Hindlimb muscle (tissue), 1 donor: ENCODE measurements at regions not wholly inside any gene's neighbourhood (a gene's known extent, or its start where the extent isn't known, plus 50 kb on each side); places are given as distances from the start of the nearest gene placed in this dataset.
"Not testable (repeated sequence)": the region's sequence is repeated elsewhere in the genome, so short reads cannot be mapped to it uniquely, and the experiment has no call there.

Experiments used
- DNase-seq: peaks from one replicate; pipeline ENCODE4 v3.0.0-alpha.2; 2013

DNA sequence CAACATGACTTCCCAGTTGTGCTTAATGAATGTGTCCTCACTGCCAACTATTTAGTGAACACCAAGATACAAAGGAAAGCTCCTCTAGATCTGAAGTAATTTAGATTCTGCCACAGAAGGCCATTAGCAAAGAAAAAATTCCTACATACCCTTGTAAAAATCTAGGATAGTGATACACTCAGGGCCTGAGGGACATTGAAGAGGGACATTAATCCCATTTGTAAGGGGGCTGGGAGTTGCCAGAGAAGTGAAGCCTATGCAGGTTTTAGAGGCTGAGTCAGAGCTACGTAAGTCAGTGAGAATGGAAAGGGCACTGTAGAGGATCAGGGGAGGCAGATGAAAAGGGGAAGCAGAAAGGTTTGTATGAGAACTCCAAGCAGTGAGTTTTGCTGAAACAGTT, 286.9 kb upstream of the TARS1 start:
- no peak for DNase-seq

DNA sequence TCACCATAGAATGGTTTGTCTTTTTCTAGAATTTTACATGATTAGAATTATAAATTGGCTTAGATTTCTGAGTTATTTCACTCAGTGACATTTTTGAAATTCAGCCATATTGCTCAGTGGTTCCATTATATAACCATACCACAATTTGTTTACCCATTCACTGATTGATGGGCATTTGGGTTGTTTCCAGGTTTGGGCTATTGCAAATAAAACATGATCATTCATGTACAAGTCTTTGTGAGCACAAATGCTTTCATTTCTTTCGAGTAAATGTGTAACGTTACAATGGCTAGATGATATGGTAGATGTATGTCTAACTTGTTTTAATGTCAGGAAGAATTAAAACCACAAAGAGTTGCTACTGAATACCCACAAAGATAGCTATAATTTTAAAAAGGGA, 279.9 kb upstream of the TARS1 start:
- no peak for DNase-seq

DNA sequence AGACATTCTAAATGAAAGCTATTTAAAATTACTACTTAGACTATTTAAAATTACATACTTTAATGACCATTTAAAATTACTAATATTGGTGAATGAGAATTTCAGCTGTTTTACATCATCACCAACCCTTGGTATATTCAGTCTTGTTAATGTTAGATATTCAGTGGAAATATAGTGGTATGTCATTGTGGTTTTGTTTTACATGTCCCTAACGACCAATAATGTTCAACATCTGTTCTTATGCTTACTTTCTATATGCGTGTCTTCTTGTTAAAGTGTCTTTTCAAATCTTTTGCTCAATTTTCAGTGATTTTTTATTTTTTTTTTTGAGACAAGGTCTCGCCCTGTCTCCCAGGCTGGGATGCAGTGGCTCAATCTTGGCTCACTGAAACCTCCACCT, 279.3 kb upstream of the TARS1 start:
- peak; percentile 28 for DNase-seq

DNA sequence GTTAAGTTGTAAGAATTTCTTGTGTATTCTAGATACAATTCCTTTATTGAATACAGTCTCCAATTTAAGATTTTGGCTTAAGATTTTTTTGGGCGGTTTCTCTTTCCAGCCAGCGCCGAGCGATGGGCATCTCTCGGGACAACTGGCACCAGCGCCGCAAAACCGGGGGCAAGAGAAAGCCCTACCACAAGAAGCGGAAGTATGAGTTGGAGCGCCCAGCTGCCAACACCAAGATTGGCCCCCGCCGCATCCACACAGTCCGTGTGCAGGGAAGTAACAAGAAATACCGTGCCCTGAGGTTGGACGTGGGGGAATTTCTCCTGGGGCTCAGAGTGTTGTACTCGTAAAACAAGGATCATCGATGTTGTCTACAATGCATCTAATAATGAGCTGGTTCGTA, 278.7 kb upstream of the TARS1 start:
- DNase-seq = no peak

DNA sequence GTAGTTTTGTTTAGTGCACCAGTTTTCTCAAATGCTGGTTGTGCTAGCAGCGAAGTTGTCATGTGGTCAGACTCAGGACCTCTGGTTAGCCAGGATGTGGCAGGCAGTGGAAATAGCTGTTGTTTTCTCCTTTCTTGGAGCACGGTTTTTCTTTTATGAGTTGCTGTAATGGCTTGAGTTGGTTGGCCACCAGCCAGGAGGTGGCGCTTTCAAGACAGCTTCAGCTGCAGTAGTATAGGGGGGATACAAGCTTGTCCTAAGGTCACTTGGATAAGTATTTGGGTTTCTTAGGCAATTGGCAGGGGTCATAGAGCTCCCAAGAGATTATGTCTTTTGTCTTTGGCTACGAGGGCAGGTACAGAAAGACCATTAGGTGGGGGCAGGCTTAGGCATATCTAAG, 274.2 kb upstream of the TARS1 start:
- DNase-seq = no peak

DNA sequence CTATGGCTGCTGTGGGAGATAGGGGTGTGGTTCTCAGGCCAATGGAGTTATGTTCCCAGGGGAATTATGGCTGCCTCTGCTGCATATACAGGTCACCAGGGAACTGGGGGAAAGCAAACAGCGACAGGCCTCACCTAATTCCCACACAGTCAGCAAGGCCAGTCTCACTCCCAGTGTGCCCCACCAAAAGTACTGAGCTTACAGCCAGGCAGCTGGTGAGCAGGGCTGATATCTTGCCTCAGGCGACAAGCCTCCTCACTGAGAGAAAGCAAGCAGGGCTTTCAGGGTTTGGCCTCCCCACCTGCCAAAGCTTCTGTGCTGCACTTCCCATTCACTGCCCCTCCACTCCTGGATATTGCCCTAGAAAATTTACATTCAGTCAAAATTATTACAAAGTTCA, 273.8 kb upstream of the TARS1 start:
- no peak for DNase-seq

DNA sequence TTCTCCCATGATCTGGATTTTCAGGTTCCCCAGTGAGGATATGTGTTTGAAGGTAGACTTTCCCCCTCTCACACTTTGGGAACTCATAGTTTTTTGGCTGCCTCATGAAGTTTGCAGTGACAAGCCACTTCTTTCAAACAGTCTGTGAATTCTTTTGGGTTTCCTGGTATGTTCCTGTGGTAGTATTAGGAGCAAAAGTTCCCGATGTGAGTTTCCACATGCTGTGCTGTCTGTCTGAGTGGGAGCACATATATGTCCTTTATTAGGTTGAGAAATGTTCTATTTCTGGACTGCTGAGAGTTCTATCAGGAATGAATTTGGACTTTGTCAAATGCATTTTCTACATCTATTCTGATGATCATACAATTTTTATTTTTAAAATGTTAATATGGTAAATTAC, 273.2 kb upstream of the TARS1 start:
- DNase-seq = no peak

DNA sequence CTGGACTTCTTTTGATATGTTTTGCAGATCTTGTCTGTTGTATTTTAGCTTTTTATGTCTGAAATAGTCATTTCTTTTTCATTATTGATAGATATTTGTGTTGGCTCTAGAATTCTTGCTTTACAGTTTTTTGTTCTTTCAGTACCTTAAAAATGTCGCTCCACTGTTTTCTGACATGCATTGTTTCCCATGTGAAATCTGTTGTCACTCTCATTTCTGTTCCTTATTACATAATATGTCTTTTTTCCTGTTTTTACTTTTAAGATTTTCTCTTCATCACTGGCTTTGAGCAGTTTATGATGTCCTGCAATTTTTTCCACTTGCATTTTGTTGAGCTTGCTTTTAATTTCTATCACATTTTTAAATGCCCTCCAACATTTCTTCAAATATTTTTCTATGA, 270.4 kb upstream of the TARS1 start:
- no peak for DNase-seq

DNA sequence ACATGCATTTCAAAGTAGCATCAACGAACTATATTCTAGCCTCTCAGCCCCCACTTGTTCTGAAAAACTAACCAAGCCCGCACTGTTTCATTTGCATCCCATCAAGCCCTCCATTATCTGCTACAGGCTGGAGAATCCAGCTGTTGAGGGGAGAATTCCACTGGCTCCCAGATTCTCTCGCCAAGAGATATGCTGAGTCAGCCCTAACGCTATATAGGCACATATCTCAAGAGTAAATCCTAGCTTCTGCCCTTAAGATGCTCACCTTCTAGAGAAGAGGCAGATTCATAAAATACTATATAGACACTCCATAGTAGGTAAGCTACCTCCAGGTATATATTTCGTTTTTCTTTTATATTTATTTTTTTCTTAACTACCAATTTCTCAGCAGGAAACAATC, 266.4 kb upstream of the TARS1 start:
- no peak for DNase-seq

DNA sequence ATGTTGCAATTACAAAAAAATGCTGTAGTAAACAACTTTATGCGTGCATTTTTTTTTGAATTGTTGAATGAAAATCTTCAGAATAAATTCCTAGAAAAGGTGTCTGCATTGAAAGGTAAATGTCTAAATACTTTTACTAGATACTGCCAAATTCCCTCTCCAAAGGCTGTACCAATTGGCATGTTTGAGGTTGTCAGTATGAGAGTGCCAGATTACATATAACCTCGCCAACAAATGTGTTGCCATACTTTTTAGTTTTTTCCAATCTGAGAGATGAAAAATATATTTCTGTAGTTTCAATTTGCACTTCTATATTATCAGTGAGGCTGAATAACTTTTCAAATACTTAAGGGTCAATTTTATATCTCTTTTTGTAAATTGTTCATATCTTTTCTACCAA, 261.5 kb upstream of the TARS1 start:
- no peak for DNase-seq

DNA sequence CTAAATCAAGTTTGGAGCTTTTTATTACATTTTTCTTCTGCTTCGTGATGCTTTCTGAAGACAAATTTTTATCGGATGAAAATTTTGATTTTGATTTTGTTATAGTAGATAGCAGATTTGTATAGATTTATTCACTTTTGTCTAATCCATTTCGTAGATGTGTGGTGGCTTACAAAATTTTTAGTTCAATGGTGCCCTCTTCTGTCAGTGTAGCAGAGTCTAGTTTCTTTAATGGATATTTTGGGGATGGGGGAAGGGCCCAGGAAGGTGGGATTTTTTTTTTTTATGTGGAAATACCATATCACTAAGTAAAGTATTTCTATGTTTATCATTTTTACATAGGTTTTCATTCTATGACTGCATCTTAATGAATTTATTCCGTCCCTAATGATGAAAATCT, 259.9 kb upstream of the TARS1 start:
- DNase-seq = no peak

DNA sequence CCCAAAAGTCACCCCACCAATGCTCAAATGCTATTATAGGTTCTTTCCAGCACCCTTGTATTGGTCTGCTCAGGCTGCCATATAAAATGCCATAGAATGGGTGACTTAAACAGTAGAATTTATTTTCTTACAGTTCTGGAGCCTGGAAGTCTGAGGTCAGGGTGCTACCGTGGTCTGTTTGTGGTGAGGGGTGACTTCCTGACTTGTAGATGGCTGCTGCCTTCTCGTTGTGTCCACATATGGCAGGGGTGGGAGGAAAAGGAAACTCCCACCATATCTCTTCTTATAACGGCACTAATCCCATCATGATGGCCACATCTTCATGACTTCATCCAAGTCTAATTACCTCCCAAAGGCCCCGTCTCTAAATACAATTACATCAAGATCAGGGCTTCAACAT, 257.8 kb upstream of the TARS1 start:
- DNase-seq = no peak

DNA sequence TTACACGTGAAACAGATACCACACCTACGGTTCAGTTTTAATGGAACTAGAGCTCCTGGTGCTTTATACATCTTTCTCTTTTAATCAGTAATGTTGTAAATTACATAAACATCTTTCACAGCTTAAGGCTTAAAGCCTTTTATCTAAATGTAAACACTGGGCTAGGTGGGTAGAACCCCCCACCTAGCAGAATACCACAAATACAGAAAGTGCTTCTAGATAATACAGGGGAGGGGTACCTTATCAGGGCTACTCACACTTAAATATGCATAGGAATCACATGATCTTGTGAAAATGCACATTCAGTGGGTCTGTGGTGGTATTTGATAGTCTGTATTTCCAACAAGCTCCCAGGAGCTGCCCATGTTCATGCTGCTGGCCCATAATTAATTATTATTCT, 256.4 kb upstream of the TARS1 start:
- DNase-seq = no peak

DNA sequence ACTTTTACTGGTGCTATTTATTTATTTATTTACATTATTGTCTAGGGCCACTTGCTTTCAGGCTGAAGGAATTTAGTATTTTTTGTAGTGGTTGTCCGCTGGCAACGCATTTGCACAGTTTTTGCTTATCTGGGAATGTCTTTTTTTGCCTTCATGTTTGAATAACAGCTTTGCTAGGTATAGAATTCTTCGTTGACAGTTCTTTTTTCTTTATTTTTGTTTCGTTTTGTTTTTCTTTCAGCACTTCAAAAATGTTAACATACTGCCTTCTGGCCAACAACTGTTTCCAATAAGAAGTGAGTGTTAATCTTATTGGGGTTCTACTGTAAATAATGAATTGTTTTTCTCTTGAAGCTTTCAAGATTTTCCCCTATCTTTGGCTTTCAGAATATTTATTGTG, 252.7 kb upstream of the TARS1 start:
- no peak for DNase-seq

DNA sequence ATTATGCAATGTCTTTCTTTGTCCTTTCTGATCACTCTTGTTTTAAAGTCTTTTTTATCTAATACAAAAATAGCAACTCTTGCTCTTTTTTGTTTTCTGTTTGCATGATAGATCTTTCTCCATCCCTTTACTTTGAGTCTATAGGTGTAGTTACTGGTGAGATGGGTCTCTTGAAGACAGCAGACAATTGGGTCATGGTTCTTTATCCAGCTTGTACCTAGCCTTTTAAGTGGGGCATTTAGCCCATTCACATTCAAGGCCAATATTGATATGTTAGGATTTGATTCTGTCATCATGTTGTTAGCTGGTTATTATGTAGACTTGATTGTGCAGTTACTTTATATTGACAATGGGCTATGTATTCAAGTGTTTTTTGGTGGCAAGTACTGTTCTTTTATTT, 245.9 kb upstream of the TARS1 start:
- DNase-seq = no peak

DNA sequence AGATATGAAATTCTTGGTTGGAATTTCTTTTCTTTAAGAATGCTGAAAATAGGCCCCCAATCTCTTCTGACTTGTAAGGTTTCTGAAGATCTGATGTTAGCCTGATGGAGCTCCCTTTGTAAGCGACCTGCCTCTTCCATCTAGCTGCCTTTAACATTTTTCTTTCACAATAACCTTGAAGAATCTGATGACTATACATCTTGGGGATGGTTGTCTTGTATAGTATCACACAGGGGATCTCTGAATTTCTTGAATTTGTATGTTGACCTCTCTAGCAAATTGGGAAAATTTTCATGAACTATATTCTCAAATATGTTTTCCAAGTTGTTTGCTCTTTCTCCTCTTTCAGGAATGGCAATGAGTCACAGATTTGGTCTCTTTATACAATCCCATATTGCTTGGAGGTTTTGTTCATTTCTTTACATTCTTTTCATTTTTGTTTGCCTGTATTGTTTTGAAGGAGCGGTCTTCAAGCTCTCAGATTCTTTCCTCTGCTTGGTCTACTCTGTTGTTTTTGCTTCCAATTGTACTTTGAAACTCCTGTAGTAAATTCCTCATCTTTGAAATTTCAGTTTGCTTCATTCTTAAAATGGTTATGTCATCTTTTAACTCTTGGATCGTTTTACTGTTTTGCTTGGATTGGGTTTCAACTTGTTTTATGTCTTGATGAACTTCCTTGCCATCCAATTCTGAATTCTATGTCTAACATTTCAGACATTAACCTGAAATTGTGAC, 245.2 kb upstream of the TARS1 start:
- peak; percentile 17 for DNase-seq

DNA sequence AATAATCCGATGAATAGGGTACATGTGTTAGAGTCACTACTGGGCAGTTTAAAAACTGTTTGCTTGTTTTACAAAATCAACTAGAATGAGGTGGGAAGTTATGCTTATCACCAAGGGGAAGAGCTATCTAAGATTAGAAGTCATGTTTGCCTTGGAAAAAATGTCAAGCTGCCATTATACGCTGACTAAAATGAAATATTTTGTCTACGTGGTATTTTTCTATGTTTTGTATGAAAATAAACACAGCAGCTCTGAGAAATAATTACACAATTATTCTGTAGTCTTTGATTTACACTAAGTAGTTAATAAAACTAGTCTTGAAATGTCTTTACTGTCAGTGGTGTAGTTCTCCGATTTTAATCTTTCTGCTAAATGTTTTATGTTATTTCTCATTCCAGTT, 241.9 kb upstream of the TARS1 start:
- no peak for DNase-seq

DNA sequence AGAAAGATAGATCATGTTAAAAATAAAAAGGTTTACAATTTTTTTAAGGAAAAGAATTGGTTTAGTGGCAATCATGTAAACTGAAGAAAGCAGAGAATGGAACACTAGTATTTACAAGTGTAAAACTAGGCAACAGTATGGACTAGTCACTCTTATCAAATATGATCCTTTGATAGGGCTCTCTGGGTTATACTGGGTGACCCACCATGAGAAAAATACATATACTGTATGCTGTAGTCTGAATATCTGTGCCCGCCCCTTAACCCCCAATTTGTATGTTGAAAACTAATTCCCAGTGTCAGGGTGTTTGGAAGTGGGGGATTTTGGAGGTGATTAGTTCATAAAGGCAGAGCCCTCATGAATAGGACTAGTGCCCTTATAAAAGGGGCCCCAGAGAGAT, 236.8 kb upstream of the TARS1 start:
- no peak for DNase-seq

DNA sequence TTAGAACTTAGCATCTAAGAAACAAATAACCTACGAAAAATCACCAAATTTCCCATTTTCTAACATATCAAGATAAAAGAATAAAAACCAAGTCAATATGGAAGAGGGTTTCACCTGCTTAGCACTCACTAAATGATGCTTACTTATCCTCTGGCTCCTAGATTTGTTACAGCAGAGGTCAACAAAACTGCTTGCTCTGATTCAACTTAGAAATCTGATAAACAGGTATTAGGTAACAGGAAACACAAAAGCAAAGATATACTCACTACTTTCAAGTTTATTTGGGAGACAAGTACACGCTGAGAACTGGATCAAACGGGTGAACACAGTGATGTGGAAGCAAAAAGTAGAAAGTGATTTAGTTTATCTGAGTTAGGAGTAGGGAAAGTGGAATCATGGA, 235.7 kb upstream of the TARS1 start:
- DNase-seq = no peak

DNA sequence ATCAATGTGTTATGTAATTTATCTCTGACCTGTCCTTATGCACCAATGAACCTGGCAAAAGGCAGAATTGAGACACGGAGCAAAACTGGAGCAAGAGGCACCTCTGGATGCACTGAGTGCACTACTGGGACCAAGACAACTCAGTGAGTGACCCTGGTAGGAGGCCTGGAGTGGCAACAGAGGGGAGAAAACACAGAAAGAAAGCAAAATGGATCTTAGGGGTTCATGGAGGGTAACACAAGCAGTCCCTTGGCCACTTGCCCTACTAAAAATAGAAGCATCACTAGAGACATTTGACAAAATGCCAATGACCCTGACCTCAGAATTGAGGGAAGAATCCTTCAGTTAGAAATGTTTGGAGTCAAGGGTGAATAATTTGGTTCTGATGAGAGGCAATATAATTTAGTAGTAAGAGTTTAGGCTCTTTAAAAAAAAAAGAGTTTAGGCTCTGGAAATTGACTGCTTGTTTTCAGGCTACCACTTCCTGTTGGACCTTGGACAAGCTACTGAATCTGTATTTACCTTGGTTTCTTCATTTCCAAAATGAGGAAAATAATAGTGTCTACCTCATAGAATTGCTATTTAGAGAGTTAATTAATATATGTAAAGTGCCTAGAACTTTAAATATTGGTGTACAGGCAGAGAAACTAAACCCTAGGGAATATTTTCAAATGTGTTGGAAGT, 234.9 kb upstream of the TARS1 start:
- DNase-seq = no peak

DNA sequence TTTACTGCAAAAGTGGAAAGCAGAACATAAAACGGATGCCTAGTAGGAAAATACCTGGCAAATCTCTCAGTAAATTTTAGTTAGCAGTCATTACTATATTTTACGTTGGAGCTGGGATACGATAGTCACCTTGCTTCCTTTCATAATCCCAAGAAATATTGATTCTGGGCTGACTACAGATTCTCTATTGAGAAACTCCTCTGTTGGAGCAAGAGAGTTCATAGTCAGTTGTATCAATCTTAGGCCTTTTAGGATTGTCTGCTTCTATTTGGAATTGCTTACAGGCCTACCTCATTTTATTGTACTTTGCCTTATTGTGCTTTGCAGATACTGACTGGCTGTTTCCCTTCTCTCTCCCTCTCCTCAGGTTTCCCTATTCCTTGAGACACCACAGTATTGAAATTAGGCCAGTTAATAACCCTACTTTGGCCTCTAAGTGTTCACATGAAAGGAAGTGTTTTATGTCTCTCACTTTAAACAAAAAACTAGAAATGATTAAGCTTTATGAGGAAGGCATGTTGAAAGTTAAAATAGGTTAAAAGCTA, 233.7 kb upstream of the TARS1 start:
- no peak for DNase-seq

DNA sequence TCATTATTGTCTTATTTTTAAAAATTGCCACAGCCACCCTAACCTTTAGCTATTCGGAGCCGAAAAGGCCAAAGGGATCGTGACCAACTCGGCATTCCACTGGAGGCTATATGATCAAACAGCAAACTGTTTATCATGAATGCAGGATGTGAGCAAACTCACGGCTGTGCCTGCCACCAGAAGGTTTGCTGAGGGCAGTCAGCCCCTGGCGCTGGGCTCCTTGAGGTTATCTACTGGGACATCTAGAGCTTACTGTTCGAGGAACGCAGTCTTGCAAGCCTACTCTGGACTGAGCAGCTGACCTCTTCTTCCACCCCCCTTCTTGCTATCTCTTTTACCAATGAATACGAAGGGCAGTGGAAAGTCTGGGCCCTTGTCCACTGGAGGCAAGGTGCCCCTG, 231.5 kb upstream of the TARS1 start:
- DNase-seq = no peak

DNA sequence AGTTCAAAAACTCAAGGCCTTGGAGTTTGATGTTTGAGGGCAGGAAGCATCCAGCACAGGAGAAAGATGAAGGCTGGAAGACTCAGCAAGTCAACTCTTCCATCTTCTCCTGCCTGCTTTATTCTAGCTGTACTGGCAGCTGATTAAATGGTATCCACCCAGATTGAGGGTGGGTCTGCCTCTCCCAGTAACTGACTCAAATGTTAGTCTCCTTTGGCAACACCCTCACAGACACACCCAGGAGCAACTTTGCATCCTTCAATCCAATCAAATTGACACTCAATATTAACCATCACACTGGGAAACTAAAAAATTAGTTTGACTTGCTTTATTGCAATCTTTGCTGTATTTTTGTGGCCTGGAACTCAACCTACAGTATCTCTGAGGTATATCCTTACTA, 230.5 kb upstream of the TARS1 start:
- DNase-seq = not testable (repeated sequence)

DNA sequence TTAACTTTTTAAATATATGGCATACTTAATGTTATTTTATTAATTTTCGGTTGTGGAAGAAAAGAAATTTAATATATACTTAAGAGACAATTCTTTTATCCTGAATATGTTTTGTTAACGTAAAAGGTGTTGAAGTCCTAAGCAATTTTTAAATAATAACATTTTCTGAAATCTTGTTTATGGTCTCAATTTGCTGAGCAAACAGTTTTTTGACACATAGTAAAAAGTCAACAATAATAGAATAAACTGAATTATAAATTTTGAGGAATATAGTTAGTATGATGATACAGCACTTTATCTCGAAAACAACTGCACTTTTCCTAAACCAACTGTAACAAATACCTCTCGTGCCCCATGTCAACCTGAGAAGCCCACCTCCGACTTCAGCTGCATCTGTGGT, 229.8 kb upstream of the TARS1 start:
- DNase-seq = no peak

DNA sequence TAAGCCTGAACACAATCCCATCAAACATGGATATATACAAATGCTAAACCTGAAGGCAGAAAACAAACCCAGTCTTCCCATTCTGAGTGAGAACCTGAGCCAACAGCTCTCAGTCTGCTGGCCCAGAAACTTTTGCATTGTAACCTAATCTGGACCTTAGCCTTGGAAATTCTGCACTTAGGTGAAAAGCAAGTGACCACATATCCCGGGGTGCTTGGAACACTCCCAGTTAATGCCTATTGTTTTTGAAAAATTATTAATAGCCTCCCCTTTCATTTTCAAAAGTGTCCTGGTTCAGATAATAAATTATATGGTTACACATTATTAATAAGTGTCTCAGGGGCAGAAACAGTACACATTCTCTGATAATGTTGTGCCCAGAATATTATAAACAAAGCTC, 228.3 kb upstream of the TARS1 start:
- no peak for DNase-seq
